ENCODE measurements at regions not wholly inside any gene's neighbourhood (a gene's known extent, or its start where the extent isn't known, plus 50 kb on each side); places are given as distances from the start of the nearest gene placed in this dataset.
A peak's percentile ranks its signal among the peaks of the same experiment; 100 is the strongest.
"Not testable (repeated sequence)": the region's sequence is repeated elsewhere in the genome, so short reads cannot be mapped to it uniquely, and the experiment has no call there.

GRCh38 chr5:35543408-35543807 is 74.3 kb upstream of the SPEF2 start:
- Histone ChIP-seq H3K9me3 (no peaks in the 10 kb centered on the region), H3K27ac (no peak overlapping the region), H3K4me1 (no peaks in the 10 kb centered on the region), H3K27me3 (ENCODE audit: insufficient read depth in 3 of 3, low read length in 2 of 3) (no peaks in the 10 kb centered on the region), H3K4me3 (no peak overlapping the region), H3K36me3 (ENCODE audit: insufficient read depth in 1 of 2, low read depth in 1 of 2) (no peaks in the 10 kb centered on the region)
- ATAC-seq (no peak), DNase-seq (no peak)
- intact Hi-C loops (cut with DNase I): no loop called here
- TF ChIP-seq, protein P1, sequence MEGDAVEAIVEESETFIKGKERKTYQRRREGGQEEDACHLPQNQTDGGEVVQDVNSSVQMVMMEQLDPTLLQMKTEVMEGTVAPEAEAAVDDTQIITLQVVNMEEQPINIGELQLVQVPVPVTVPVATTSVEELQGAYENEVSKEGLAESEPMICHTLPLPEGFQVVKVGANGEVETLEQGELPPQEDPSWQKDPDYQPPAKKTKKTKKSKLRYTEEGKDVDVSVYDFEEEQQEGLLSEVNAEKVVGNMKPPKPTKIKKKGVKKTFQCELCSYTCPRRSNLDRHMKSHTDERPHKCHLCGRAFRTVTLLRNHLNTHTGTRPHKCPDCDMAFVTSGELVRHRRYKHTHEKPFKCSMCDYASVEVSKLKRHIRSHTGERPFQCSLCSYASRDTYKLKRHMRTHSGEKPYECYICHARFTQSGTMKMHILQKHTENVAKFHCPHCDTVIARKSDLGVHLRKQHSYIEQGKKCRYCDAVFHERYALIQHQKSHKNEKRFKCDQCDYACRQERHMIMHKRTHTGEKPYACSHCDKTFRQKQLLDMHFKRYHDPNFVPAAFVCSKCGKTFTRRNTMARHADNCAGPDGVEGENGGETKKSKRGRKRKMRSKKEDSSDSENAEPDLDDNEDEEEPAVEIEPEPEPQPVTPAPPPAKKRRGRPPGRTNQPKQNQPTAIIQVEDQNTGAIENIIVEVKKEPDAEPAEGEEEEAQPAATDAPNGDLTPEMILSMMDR (IDR thresholded peaks at IDR 0.05): no peak
- WGBS, 3 donors: 10 to 23% (median 17%) methylated on average over 1 of the region's 1 CpG

- H3K27ac ChIP-seq: no peak overlapping the region
- no peaks in the 10 kb centered on the region for H3K9me3 ChIP-seq
- DNase-seq (no peak), ATAC-seq (no peak)
- intact Hi-C loops (cut with DNase I): no loop called here
- H3K36me3 ChIP-seq (ENCODE audit: insufficient read depth in 1 of 2, low read depth in 1 of 2): no peaks in the 10 kb centered on the region
- H3K27me3 ChIP-seq (ENCODE audit: insufficient read depth in 3 of 3, low read length in 2 of 3): no peaks in the 10 kb centered on the region
- TF ChIP-seq, protein P1 (IDR thresholded peaks at IDR 0.05): no peak
- 58 to 70% (median 66%) methylated on average over 3 of the region's 3 CpGs for WGBS, 3 donors
- H3K4me3 ChIP-seq: no peak overlapping the region
- H3K4me1 ChIP-seq: no peaks in the 10 kb centered on the region
Observed at GRCh38 chr5:35540002-35540401, 77.7 kb upstream of the SPEF2 start.

DNA sequence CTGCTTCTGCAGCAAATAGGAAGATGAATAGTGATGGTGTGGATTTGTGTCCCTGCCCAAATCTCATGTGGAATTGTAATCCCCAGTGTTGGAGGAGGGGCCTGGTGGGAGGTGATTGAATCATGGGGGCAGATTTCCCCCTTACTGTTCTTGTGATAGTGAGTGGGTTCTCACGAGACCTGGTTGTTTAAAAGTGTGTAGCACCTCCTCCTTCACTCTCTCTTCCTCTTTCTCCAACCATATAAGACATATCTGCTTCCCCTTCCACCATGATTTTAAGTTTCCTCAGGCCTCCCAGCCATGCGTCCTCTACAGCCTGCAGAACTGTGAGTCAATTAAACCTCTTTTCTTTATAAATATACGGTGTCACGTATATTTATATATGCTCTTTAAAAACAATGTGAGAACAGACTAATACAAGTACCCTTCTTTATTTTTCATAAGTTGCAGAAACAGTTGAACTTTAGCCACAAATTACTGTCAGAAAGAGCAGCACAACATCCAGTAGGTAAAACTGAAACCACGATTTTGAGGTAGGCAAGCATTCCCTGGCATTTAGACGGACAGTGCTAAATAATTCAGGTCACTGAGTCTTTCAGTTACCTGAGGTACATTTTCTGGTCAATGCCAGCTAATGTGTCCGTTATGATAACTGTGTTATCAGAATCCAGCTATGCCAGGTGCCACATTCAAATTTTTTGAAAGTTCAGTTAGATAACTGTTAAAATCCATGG is 79.3 kb upstream of the SPEF2 start:
- intact Hi-C loops (cut with DNase I): no loop called here
- Histone ChIP-seq H3K36me3 (ENCODE audit: insufficient read depth in 1 of 2, low read depth in 1 of 2) (no peaks in the 10 kb centered on the region), H3K9me3 (no peaks in the 10 kb centered on the region), H3K4me1 (no peaks in the 10 kb centered on the region), H3K4me3 (no peak overlapping the region), H3K27me3 (ENCODE audit: insufficient read depth in 3 of 3, low read length in 2 of 3) (no peaks in the 10 kb centered on the region), H3K27ac (no peak overlapping the region)
- ATAC-seq: no peak
- TF ChIP-seq, protein P1 (IDR thresholded peaks at IDR 0.05): no peak
- no peak for DNase-seq
- 65 to 71% (median 65%) methylated on average over 7 of the region's 7 CpGs for WGBS, 3 donors

DNA sequence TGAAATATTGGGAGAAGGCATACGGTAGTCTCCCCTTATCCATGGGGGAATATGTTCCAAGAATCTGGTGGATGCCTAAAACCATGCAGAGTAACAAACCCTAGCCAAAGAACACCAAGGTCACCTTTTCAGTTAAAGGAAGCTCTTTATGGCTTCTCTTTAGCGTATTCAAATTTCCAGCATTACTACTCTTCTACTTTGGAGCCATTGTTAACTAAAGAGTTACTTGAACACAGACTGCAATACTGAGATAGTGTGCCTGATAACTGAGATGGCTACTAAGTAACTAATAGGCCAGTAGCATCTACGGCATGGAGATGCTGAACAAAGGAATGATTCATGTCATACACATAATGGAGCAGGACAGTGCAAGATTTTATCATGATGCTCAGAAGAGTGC is 84.5 kb upstream of the SPEF2 start:
- Histone ChIP-seq H3K27ac (no peak overlapping the region), H3K27me3 (ENCODE audit: insufficient read depth in 3 of 3, low read length in 2 of 3) (no peaks in the 10 kb centered on the region), H3K36me3 (ENCODE audit: insufficient read depth in 1 of 2, low read depth in 1 of 2) (no peaks in the 10 kb centered on the region), H3K4me1 (no peaks in the 10 kb centered on the region), H3K4me3 (no peak overlapping the region), H3K9me3 (no peaks in the 10 kb centered on the region)
- ATAC-seq (no peak), DNase-seq (no peak)
- TF ChIP-seq, protein P1 (IDR thresholded peaks at IDR 0.05): no peak
- intact Hi-C loops (cut with DNase I): no loop called here
- WGBS, 3 donors: 86 to 90% (median 88%) methylated on average over 3 of the region's 3 CpGs

GRCh38 chr5:35531553-35531952 is 86.1 kb upstream of the SPEF2 start:
- H3K9me3 ChIP-seq; H3K4me1 ChIP-seq; H3K27me3 ChIP-seq (ENCODE audit: insufficient read depth in 3 of 3, low read length in 2 of 3); intact Hi-C loops (cut with DNase I); H3K27ac ChIP-seq; H3K4me3 ChIP-seq; H3K36me3 ChIP-seq (ENCODE audit: insufficient read depth in 1 of 2, low read depth in 1 of 2); ATAC-seq: not testable (repeated sequence)
- WGBS, 3 donors: 92 to 93% (median 93%) methylated on average over 22 to 29 of the region's 29 CpGs
- peak in 1 of 2 donors; percentile 30 for DNase-seq

Data from psoas muscle (tissue), 7 donors.